Ovary (tissue), 7 donors: ENCODE measurements at regions not wholly inside any gene's neighbourhood (a gene's known extent, or its start where the extent isn't known, plus 50 kb on each side); places are given as distances from the start of the nearest gene placed in this dataset.

Experiments used
- DNase-seq, 5 donors: peaks; one replicate each; pipeline ENCODE4 v3.0.0-alpha.2; 2019 to 2020
- H3K27ac ChIP-seq, 2 donors: fragments of 200-600 bp; one replicate each; pipeline versions ENCODE4 v1.5.1 to v1.8.0; 2019 to 2022
- H3K27me3 ChIP-seq: fragments of 200-600 bp; one replicate; pipeline ENCODE4 v1.8.0; 2022
- H3K36me3 ChIP-seq: fragments of 200-600 bp; sonication (generic); one replicate; pipeline ENCODE4 v1.5.1; 2019
- H3K4me1 ChIP-seq: one replicate; pipeline ENCODE4 v1.8.1; 2013; ENCODE audit warnings: mild to moderate bottlenecking, moderate library complexity; ENCODE audit not compliant: insufficient read depth
- H3K4me3 ChIP-seq: fragments of 200-600 bp; sonication (generic); one replicate; pipeline ENCODE4 v1.5.1; 2017
- H3K9me3 ChIP-seq, 2 donors: fragments of 200-600 bp in 1 of 2; sonication (generic) in 1 of 2; one replicate each; pipeline versions ENCODE4 v1.5.1 to v1.8.1; 2013 to 2019; ENCODE audit warnings: mild to moderate bottlenecking in 1 of 2, moderate library complexity in 1 of 2
- EP300 ChIP-seq: sonication (generic); formaldehyde crosslinking; IDR thresholded peaks from one replicate; pipeline ENCODE4 v1.6.1; 2017; ENCODE audit warnings: antibody characterized with exemption
- POLR2A ChIP-seq: fragments of 450-650 bp; IDR thresholded peaks from one replicate; pipeline ENCODE4 v1.6.1; 2017; ENCODE audit warnings: antibody characterized with exemption, mild to moderate bottlenecking, moderate library complexity
- WGBS, 3 donors: extraction: QIAGEN DNeasy Blood & Tissue Kit in 1 of 3; methylation state at CpG; one replicate each; pipeline versions ENCODE4 v1.1.5 to v1.1.7; 2013 to 2017; 5-methylcytosine and 5-hydroxymethylcytosine counted together
- intact Hi-C, 4 donors: fragments of 100-400 bp; cut with DNase I; formaldehyde crosslinking; loops; one replicate each; pipeline versions ENCODE4 v1.11.0 to v1.15.1; 2022 to 2023
- TF ChIP-seq, protein P1 (sequence below), 3 donors: fragments of 450-650 bp in 2 of 3; fragments of 200-600 bp in 1 of 3; IDR thresholded peaks; one replicate each; pipeline versions ENCODE4 v1.5.1 to v1.8.0; 2016 to 2022; ENCODE audit warnings: antibody characterized with exemption in 3 of 3, mild to moderate bottlenecking in 1 of 3
- donor health status: DM: no; HTN: no; CAD: no; lungs with moderate emphysema.
- donor health status: DM: no; HTN: no; CAD: no.
- donor health status: Bipolar disorder and iron deficiency.
- donor health status: DM: no; HTN: no; CAD: no.
- donor health status: DM: yes; HTN: yes; CAD: no.

DNA sequence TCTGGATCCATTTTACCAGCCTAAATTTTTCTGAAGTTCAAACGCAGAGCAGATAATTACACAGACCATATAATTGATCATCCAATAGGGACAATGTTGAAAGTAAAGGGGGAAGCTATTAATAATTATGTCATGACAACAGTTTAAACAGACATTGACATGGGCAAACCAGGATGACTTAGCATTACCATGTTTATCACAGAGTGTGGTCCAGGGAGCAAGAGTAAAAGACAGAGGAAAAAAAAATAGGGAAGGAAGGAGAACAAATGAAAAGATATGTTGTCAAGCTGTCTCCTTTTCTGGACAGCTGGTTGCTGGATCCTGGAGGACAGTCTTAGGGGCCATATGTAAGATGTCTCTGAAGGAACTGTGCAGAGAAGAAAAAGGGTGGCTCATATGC is 69.4 kb upstream of the FBXL4 start:
- TF ChIP-seq EP300 (no peak), POLR2A (no peak)
- WGBS, 3 donors, result 72 to 77% (median 74%) methylated on average over 1 of the region's 1 CpG

DNA sequence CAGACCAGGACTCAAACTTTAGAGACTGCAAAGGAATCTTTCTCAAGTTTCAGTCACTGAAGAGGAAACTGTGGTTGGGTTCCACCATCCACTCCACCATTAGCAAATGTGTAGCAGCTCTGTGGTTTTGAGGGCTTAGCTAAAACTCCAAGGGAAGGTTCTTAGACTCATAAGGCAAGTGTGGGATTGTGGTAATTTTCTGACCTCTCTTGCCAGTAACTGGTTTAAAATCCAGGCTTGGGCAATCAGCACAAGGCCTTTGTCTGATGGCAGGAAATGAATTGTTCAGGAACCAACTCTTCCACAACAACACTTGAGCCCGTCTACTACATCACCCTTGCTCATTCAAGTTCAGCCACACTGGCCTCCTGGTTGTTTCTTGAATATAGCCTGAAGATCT is 68.6 kb upstream of the FBXL4 start:
- Histone ChIP-seq H3K4me3 (no peak overlapping the region), H3K27ac (no peak overlapping the region), H3K9me3 (no peaks in the 10 kb centered on the region), H3K36me3 (no peaks in the 10 kb centered on the region), H3K4me1 (no peaks in the 10 kb centered on the region), H3K27me3 (no peaks in the 10 kb centered on the region)
- DNase-seq, result no peak
- intact Hi-C loops, result no loop called here
- TF ChIP-seq POLR2A (no peak), EP300 (no peak)
- TF ChIP-seq, protein P1, sequence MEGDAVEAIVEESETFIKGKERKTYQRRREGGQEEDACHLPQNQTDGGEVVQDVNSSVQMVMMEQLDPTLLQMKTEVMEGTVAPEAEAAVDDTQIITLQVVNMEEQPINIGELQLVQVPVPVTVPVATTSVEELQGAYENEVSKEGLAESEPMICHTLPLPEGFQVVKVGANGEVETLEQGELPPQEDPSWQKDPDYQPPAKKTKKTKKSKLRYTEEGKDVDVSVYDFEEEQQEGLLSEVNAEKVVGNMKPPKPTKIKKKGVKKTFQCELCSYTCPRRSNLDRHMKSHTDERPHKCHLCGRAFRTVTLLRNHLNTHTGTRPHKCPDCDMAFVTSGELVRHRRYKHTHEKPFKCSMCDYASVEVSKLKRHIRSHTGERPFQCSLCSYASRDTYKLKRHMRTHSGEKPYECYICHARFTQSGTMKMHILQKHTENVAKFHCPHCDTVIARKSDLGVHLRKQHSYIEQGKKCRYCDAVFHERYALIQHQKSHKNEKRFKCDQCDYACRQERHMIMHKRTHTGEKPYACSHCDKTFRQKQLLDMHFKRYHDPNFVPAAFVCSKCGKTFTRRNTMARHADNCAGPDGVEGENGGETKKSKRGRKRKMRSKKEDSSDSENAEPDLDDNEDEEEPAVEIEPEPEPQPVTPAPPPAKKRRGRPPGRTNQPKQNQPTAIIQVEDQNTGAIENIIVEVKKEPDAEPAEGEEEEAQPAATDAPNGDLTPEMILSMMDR (IDR thresholded peaks at IDR 0.05), result no peak
- 70 to 92% (median 78%) methylated on average over 1 of the region's 1 CpG for WGBS, 3 donors

More for the DNA sequence above, 69.4 kb upstream of the FBXL4 start:
- Histone ChIP-seq H3K27ac (no peak overlapping the region), H3K36me3 (no peaks in the 10 kb centered on the region), H3K4me3 (no peak overlapping the region), H3K9me3 (no peaks in the 10 kb centered on the region), H3K27me3 (no peaks in the 10 kb centered on the region), H3K4me1 (no peaks in the 10 kb centered on the region)
- intact Hi-C loops, result no loop called here
- no peak for DNase-seq

DNA sequence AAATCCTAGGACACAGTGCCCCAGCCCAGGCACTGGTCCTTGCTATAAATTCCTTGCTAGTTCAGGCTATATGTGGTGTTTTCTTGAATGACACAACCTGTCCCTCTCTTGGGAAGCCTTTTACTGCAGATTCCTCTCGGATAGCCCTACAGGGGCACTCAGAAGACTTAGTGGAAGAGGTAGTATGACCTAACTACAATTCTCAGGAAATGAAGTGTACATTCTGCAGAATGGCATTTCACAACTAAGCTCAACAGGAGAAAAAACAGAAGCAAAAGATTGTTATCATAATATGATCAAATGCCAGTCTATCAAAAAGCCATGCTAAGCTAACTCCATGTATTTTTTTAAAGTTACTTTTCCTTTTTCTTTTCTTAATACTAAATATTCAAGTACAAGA is 66.3 kb upstream of the FBXL4 start:
- H3K4me3 ChIP-seq, result no peak overlapping the region
- WGBS, 3 donors, result 21 to 61% (median 21%) methylated on average over 1 of the region's 1 CpG
- no peaks in the 10 kb centered on the region for H3K27me3 ChIP-seq
- no peaks in the 10 kb centered on the region for H3K9me3 ChIP-seq
- H3K36me3 ChIP-seq, result no peaks in the 10 kb centered on the region
- no peaks in the 10 kb centered on the region for H3K4me1 ChIP-seq
- H3K27ac ChIP-seq, result no peak overlapping the region
- no peak for TF ChIP-seq EP300
- TF ChIP-seq, protein P1 (IDR thresholded peaks at IDR 0.05), result no peak
- TF ChIP-seq POLR2A, result no peak
- intact Hi-C loops, result loop anchor here in 1 of 4 donors (5.0 kb wide), 1 partner anchor 218 kb away; no protein-coding TSS in a partner anchor
- no peak for DNase-seq

DNA sequence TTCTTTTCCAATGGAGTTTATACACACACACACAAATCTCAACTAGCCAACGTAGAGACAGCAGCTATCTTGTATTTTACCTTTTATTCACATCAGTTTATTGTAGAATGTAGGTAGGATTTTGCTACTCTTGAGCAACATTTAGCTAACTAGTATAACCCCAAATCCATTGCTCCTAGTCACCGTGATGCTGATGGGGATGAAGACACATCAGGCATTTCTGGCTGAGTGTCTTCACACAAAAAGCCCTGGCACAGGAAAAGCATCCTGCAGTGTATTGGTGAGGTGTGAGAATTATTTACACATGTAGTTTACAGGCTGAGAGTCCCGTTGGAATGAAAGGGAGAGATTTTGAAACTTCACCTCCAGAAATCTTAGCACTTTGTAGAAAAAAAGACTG is 65.9 kb upstream of the FBXL4 start:
- DNase-seq, result no peak
- 52 to 58% (median 55%) methylated on average over 3 of the region's 3 CpGs for WGBS, 3 donors
- TF ChIP-seq EP300 (no peak), POLR2A (no peak)
- TF ChIP-seq, protein P1 (IDR thresholded peaks at IDR 0.05), result no peak
- Histone ChIP-seq H3K4me3 (no peak overlapping the region), H3K27me3 (no peaks in the 10 kb centered on the region), H3K36me3 (no peaks in the 10 kb centered on the region), H3K27ac (no peak overlapping the region), H3K9me3 (no peaks in the 10 kb centered on the region), H3K4me1 (no peaks in the 10 kb centered on the region)
- intact Hi-C loops, result loop anchor here in 1 of 4 donors (5.0 kb wide), 1 partner anchor 219 kb away; no protein-coding TSS in a partner anchor

DNA sequence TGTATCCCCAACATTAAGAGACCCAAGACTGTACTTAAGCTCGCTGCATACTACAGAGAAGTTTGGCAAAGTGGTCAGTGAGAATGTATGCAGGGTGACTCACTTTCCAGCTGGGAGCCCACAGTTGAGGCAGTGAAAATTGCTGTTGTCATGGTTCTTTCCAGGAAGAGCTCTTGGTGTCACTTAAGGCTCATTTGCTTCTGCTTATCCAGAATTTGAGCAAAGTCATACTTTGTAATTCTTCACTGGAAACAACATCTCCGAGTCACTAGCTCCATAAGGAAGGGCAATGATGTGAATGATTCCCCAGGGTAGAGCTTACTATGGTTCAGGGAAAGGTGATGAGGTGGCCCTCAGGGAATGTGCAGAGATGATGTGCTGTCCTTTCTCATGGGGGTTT is 65.4 kb upstream of the FBXL4 start:
- no peaks in the 10 kb centered on the region for H3K4me1 ChIP-seq
- no peak overlapping the region for H3K4me3 ChIP-seq
- H3K36me3 ChIP-seq, result no peaks in the 10 kb centered on the region
- no peaks in the 10 kb centered on the region for H3K27me3 ChIP-seq
- 77 to 89% (median 81%) methylated on average over 2 of the region's 2 CpGs for WGBS, 3 donors
- intact Hi-C loops, result loop anchor here in 1 of 4 donors (5.0 kb wide), 1 partner anchor 219 kb away; no protein-coding TSS in a partner anchor
- H3K9me3 ChIP-seq, result no peaks in the 10 kb centered on the region
- DNase-seq, result no peak
- TF ChIP-seq EP300, result no peak
- TF ChIP-seq, protein P1 (IDR thresholded peaks at IDR 0.05), result no peak
- no peak for TF ChIP-seq POLR2A
- no peak overlapping the region for H3K27ac ChIP-seq
